ENCODE measurements at regions not wholly inside any gene's neighbourhood (a gene's known extent, or its start where the extent isn't known, plus 50 kb on each side); places are given as distances from the start of the nearest gene placed in this dataset.
A peak's percentile ranks its signal among the peaks of the same experiment; 100 is the strongest.

GRCh38 chr11:16611926-16612565 lies 126.4 kb upstream of the C11orf58 start:
- Histone ChIP-seq H3K4me1 (peaks cover 0 to 19% (median 9%) of the 10 kb centered on the region in 4 donors), H3K4me3 (peak overlapping the region; percentile 59 to 78), H3K36me3 (no peaks in the 10 kb centered on the region), H3K27me3 (peaks cover 0 to 3% of the 10 kb centered on the region in 2 donors), H3K27ac (no peak overlapping the region), H3K9me3 (no peaks in the 10 kb centered on the region)
- DNase-seq, result no peak
- TF ChIP-seq CTCF (IDR thresholded peaks at IDR 0.05), result no peak
- intact Hi-C loops (cut with DNase I; ENCODE audit: low total_unique reads), result loop anchor here (5.0 to 10.0 kb wide), 2 partner anchors 710 to 1497 kb away; partner anchors contain the start of gene INSC

DNA sequence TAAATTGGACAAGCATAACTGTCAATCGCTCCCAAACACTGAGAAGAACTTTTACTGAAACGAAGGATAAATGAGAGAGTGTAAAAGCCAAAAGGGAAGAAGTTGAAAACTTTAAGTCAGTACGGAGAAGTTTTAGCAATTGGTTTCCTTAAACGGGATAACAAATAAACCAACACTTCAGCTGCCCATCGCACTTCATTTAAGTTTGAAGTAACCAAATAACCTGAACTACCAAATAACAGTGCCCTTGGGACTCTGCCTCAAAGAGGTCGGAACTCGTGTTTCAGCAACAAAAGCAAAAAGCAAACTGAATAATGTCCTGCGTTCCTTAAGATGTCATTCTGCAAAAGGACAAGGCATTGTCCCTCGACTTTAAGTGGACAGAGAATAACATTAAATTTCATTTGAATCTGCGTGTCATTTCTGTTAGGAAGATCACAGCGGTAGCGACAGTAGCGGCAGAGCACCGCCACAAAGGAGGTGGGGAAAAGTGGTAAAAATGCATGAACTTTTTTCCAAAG lies 127.0 kb upstream of the C11orf58 start:
- DNase-seq, result no peak
- Histone ChIP-seq H3K9me3 (no peaks in the 10 kb centered on the region), H3K4me3 (peak overlapping the region; percentile 59 to 78), H3K27me3 (peaks cover 0 to 3% of the 10 kb centered on the region in 2 donors), H3K36me3 (no peaks in the 10 kb centered on the region), H3K27ac (no peak overlapping the region), H3K4me1 (peaks cover 0 to 19% (median 9%) of the 10 kb centered on the region in 4 donors)
- no peak for TF ChIP-seq CTCF (IDR thresholded peaks at IDR 0.05)
- intact Hi-C loops (cut with DNase I; ENCODE audit: low total_unique reads), result loop anchor here (5.0 to 10.0 kb wide), 2 partner anchors 709 to 1497 kb away; partner anchors contain the start of gene INSC

- Histone ChIP-seq H3K36me3 (no peaks in the 10 kb centered on the region), H3K27me3 (peaks cover 0 to 3% of the 10 kb centered on the region in 2 donors), H3K4me3 (no peak overlapping the region), H3K9me3 (no peaks in the 10 kb centered on the region), H3K4me1 (peaks cover 0 to 19% (median 9%) of the 10 kb centered on the region in 4 donors), H3K27ac (no peak overlapping the region)
- TF ChIP-seq CTCF (IDR thresholded peaks at IDR 0.05), result no peak
- intact Hi-C loops (cut with DNase I; ENCODE audit: low total_unique reads), result loop anchor here (5.0 to 10.0 kb wide), 2 partner anchors 709 to 1496 kb away; partner anchors contain the start of gene INSC
- no peak for DNase-seq
Observed at GRCh38 chr11:16610738-16611388, 127.6 kb upstream of the C11orf58 start.

DNA sequence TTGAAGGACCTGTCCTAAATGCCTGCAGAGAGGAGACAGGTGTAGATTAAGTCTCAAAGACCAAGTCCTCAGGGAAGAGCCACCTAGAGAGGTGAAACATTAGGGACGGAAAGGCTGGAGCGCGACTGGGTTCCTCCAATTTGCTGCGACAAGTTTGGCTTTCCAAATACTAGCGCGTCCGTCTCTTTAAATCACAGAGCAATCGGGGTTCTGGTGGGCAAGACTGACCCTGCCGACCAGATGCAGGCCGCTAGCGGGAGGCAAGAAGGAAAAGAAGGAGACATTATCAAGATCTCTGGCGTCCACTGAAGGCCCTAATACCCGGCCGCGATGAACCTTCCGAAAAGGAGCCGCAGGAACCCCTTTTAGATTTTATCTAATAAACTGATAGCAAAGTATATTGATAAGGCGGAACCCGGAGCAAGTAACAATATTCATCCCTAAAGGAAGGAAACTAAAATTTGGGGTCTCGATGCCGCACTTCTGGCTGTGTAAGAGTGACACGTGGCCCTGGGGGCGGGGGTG lies 128.2 kb upstream of the C11orf58 start:
- Histone ChIP-seq H3K27me3 (peaks cover 0 to 3% of the 10 kb centered on the region in 2 donors), H3K4me1 (peaks cover 0 to 19% (median 9%) of the 10 kb centered on the region in 4 donors), H3K9me3 (no peaks in the 10 kb centered on the region), H3K36me3 (no peaks in the 10 kb centered on the region), H3K27ac (no peak overlapping the region), H3K4me3 (no peak overlapping the region)
- DNase-seq, result no peak
- intact Hi-C loops (cut with DNase I; ENCODE audit: low total_unique reads), result loop anchor here (5.0 to 10.0 kb wide), 2 partner anchors 708 to 1495 kb away; partner anchors contain the start of gene INSC
- no peak for TF ChIP-seq CTCF (IDR thresholded peaks at IDR 0.05)

DNA sequence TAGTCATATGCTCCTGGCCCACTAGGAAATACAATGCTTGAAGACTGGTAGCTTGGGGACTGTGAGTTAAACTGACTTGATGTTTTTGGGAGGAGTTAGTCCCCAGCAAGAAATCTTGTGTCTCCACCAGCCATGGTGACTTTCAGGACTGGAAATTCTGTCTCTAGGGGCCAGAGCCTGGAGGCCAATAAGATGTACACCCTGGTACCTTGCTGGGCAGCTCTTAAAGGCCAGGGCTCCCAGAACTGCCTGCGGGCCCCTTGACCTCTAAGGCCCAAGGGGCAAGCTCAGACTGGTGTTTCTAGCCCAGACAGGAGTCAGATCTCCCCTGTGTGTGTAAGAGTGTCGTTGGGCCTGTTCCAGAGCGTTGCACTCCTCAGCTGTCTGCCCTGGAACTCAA lies 128.7 kb upstream of the C11orf58 start:
- H3K4me1 ChIP-seq, result peaks cover 0 to 19% (median 9%) of the 10 kb centered on the region in 4 donors
- H3K27me3 ChIP-seq, result peaks cover 0 to 3% of the 10 kb centered on the region in 2 donors
- H3K4me3 ChIP-seq, result no peak overlapping the region
- H3K36me3 ChIP-seq, result no peaks in the 10 kb centered on the region
- no peak for TF ChIP-seq CTCF (IDR thresholded peaks at IDR 0.05)
- intact Hi-C loops (cut with DNase I; ENCODE audit: low total_unique reads), result loop anchor here (5.0 to 10.0 kb wide), 5 partner anchors 372 to 1785 kb away; partner anchors contain the start of genes INSC and LDHA
- DNase-seq, result no peak
- H3K27ac ChIP-seq, result no peak overlapping the region
- H3K9me3 ChIP-seq, result no peaks in the 10 kb centered on the region
